ENCODE measurements at regions not wholly inside any gene's neighbourhood (a gene's known extent, or its start where the extent isn't known, plus 50 kb on each side); places are given as distances from the start of the nearest gene placed in this dataset.

DNA sequence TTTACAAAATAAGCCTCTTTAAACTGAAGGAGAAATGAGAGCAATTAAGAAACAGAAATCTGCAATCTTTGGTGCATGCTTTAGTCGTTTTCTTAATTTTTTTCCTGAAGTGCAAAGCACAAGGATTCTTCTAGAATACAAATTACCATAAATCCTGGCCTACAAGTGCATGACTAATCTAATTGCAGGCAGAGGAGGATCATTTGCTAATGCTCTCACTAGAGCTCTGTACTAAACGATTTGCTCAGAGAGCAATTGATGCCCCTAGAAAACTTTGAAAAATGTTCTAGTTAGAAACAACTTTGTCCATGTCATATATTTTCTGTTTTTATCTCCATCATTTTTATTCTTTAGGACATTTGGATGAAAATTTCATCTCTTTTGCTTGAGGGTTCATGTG is 193.2 kb downstream of the POU4F1 start:
- no peak overlapping the region for H3K4me3 ChIP-seq (ENCODE audit: low read depth, low read length)
- in situ Hi-C loops (cut with HindIII; ENCODE audit: low sequenced_read_pairs), result no loop called here
- DNase-seq (ENCODE audit: low read depth, low spot score), result no peak
- TF ChIP-seq, protein P1, sequence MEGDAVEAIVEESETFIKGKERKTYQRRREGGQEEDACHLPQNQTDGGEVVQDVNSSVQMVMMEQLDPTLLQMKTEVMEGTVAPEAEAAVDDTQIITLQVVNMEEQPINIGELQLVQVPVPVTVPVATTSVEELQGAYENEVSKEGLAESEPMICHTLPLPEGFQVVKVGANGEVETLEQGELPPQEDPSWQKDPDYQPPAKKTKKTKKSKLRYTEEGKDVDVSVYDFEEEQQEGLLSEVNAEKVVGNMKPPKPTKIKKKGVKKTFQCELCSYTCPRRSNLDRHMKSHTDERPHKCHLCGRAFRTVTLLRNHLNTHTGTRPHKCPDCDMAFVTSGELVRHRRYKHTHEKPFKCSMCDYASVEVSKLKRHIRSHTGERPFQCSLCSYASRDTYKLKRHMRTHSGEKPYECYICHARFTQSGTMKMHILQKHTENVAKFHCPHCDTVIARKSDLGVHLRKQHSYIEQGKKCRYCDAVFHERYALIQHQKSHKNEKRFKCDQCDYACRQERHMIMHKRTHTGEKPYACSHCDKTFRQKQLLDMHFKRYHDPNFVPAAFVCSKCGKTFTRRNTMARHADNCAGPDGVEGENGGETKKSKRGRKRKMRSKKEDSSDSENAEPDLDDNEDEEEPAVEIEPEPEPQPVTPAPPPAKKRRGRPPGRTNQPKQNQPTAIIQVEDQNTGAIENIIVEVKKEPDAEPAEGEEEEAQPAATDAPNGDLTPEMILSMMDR (IDR thresholded peaks at IDR 0.05; ENCODE audit: low read depth, low read length), result no peak

DNA sequence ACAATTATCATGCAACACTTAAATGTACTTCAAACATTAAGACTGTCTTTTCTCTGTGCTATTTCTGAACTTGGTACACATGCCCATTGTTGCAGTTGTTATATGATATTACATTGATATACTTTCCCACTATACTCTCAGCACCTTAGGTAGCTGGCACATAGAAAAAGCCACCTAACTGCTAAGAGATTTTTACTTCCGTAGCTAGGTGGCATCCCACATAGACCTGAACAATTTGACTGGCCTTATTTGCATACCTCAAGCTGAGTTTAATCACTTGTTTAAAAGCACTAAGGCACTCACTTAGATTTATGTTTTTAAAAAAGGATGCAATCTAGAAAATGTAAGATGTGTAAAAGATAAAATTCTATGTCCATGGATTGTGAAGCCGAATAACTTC is 194.2 kb downstream of the POU4F1 start:
- no peak for DNase-seq (ENCODE audit: low read depth, low spot score)
- in situ Hi-C loops (cut with HindIII; ENCODE audit: low sequenced_read_pairs), result no loop called here
- no peak overlapping the region for H3K4me3 ChIP-seq (ENCODE audit: low read depth, low read length)
- TF ChIP-seq, protein P1 (IDR thresholded peaks at IDR 0.05; ENCODE audit: low read depth, low read length), result no peak

DNA sequence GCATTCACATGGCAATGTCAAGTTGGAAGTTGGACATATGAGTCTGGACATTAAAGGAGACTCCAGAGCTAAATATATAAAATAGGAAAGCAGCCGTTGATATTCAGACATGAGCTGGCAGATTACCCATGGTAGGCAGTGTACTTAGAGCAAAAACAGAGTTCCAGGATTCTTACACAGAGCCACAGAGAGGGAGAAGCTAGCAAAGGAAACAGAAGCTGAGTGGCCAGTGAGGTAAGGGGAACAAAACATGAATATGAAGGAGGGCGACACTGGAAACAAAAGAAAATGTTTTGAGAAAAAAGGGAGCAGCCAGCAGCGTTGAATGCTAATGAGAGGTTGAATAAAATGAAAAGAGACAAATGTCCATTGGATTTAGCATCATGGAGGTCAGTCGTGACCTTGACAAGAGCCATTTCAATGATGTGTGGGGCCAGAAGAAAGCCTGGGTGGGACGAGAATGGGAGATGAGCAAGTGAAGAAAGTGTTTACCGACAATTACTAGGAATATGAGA is 198.4 kb downstream of the POU4F1 start:
- no peak for DNase-seq (ENCODE audit: low read depth, low spot score)
- H3K4me3 ChIP-seq (ENCODE audit: low read depth, low read length), result no peak overlapping the region
- in situ Hi-C loops (cut with HindIII; ENCODE audit: low sequenced_read_pairs), result no loop called here
- TF ChIP-seq, protein P1 (IDR thresholded peaks at IDR 0.05; ENCODE audit: low read depth, low read length), result no peak

DNA sequence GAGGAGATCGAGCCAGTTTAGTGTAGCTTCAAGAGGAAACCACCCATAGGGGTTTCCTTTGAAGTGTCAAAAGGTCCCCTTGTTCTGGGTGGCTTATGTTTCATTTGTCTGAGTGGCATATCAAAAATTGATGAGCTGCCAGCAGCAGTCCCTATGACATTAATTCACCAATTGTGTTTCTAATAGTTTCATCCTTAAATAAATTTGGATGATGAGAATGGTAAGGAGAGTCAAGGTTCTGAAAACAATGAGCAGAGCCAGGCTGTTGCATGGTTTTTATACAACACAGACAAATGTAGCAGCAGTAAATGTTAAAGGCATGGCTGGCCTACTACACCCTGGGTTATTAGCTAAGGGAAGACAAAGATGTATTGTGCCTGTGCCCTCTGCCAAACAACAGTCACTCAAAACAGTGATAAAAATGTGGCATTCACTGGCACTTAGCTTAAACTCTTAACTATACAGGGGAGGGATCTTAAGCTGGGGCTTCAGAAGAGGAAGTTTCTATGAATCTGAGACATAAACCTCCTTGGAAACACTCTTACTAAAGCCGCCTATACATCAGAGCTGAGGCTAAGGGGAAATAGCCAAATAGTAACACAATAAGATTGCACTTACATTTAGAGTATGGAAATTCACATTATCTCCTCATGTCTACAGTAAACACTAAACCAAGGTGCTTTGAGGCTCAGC is 200.5 kb downstream of the POU4F1 start:
- TF ChIP-seq, protein P1 (IDR thresholded peaks at IDR 0.05; ENCODE audit: low read depth, low read length), result no peak
- in situ Hi-C loops (cut with HindIII; ENCODE audit: low sequenced_read_pairs), result no loop called here
- H3K4me3 ChIP-seq (ENCODE audit: low read depth, low read length), result no peak overlapping the region
- DNase-seq (ENCODE audit: low read depth, low spot score), result no peak

DNA sequence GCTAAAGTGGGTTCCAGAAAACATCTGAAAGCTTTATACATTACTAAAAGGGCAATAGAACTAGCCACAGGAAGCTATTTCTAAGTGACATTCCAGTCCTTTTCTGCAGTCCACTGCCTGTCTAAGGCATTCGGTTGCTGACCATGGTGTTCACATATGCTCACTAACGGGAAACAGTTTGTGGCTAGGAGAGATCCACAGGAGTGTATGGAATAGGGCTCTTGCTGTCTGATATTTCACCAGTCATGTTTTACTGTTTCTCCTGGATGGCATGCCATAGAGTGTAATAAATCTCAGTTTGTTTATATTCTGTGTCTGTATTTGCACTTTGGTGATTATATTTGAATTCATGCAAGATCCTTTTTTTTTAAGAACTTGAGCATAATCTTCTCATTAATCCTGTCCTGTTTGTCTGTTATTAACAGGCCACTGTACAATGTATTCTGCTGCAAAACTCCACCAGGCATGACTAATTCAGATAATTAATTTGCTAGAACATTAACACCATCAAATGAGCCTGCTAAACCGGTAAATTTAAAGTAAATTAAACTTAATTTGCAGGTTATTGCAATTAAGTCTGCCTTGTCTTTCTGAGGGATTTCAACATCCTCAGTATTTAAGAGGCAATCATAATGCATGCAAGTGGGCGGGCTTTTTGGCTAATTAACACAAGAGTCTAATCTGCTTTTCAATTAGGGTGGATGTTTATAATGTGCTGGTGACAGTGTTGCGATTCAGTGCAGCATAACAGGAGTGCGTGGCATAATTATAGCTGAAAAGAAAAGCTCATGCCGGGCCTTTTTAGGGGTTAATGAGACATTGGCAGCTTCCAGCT is 201.3 kb downstream of the POU4F1 start:
- peak; percentile 1 for DNase-seq (ENCODE audit: low read depth, low spot score)
- in situ Hi-C loops (cut with HindIII; ENCODE audit: low sequenced_read_pairs), result no loop called here
- H3K4me3 ChIP-seq (ENCODE audit: low read depth, low read length), result no peak overlapping the region
- TF ChIP-seq, protein P1 (IDR thresholded peaks at IDR 0.05; ENCODE audit: low read depth, low read length), result no peak

DNA sequence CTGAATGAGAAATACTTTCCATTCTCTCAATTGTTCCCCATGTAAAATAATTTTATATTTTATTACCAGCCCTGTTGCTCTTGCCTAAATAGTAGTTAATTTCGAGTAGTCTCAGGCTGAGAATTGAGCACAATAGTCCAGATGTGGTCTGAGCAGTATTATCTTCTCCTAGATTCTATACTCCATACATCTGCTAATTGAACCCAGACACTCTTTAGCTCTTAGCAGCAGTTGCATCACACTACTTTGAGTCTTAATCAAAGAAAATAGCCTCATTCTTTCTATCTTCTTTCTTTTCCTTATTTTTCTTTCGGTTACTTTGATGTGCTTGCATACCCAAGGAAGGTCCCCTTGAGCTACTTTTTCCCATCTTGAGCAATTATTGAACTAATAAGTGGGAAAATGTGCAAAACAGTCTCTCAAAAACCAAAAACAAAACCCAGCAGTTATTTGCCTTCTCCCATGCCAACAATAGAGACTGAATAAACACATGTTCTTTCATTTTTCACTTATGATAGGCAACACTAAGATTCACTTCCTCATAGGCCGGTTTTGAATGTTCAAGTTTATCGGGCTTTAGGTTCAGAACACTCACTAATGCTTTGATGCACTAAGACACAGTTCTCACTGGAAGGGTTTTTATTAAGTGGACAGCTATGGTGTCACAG is 204.5 kb downstream of the POU4F1 start:
- TF ChIP-seq, protein P1 (IDR thresholded peaks at IDR 0.05; ENCODE audit: low read depth, low read length), result no peak
- in situ Hi-C loops (cut with HindIII; ENCODE audit: low sequenced_read_pairs), result no loop called here
- H3K4me3 ChIP-seq (ENCODE audit: low read depth, low read length), result no peak overlapping the region
- DNase-seq (ENCODE audit: low read depth, low spot score), result no peak

Measured in astrocyte of the spinal cord (primary cell).